H9 (cell line): ENCODE measurements at regions not wholly inside any gene's neighbourhood (a gene's known extent, or its start where the extent isn't known, plus 50 kb on each side); places are given as distances from the start of the nearest gene placed in this dataset.

Experiments used
- DNase-seq: peaks from one replicate; pipeline ENCODE4 v3.0.0-alpha.2; 2017
- H2AFZ ChIP-seq: one replicate; pipeline ENCODE4 v1.6.1; 2013; ENCODE audit warnings: mild to moderate bottlenecking, low read length, control low read depth, moderate library complexity
- H2AK5ac ChIP-seq: 2 replicates; pipeline ENCODE4 v1.6.1; 2013; ENCODE audit warnings: low read length, control low read depth, mixed read lengths; ENCODE audit not compliant: insufficient read length
- H2BK120ac ChIP-seq: one replicate; pipeline ENCODE4 v1.6.1; 2013; ENCODE audit warnings: low read depth, mild to moderate bottlenecking, low read length, control low read depth, inconsistent platforms; ENCODE audit not compliant: poor library complexity, severe bottlenecking
- H2BK12ac ChIP-seq: 2 replicates; pipeline ENCODE4 v1.6.1; 2013; ENCODE audit warnings: low read length, control low read depth, mixed read lengths, low read depth; ENCODE audit not compliant: insufficient read length
- H2BK15ac ChIP-seq: 2 replicates; pipeline ENCODE4 v1.6.1; 2013; ENCODE audit warnings: low read depth, low read length, control low read depth
- H2BK20ac ChIP-seq: one replicate; pipeline ENCODE4 v1.6.1; 2013; ENCODE audit warnings: low read depth, mild to moderate bottlenecking, low read length, control low read depth, inconsistent platforms; ENCODE audit not compliant: poor library complexity, severe bottlenecking
- H2BK5ac ChIP-seq: 2 replicates; pipeline ENCODE4 v1.6.1; 2013; ENCODE audit warnings: low read length, control low read depth, mixed read lengths; ENCODE audit not compliant: insufficient read length
- H3K14ac ChIP-seq: 2 replicates; pipeline ENCODE4 v1.6.1; 2013; ENCODE audit warnings: low read length, control low read depth; ENCODE audit not compliant: insufficient read depth
- H3K18ac ChIP-seq: 2 replicates; pipeline ENCODE4 v1.6.1; 2013; ENCODE audit warnings: low read depth, mild to moderate bottlenecking, mixed read lengths, low read length, control low read depth; ENCODE audit not compliant: insufficient read length
- H3K23ac ChIP-seq: 2 replicates; pipeline ENCODE4 v1.6.1; 2013; ENCODE audit warnings: low read length, control low read depth, mixed read lengths, low read depth; ENCODE audit not compliant: insufficient read length
- H3K23me2 ChIP-seq: 2 replicates; pipeline ENCODE4 v1.6.1; 2013; ENCODE audit warnings: low read depth, mild to moderate bottlenecking, mixed read lengths, low read length, control low read depth; ENCODE audit not compliant: insufficient read length, poor library complexity, severe bottlenecking
- H3K27ac ChIP-seq: 2 replicates; pipeline ENCODE4 v1.5.1; 2013; ENCODE audit warnings: low read length, control low read depth, mixed read lengths, low read depth; ENCODE audit not compliant: insufficient read length
- H3K27me3 ChIP-seq: 2 replicates; pipeline ENCODE4 v1.6.1; 2013; ENCODE audit warnings: low read length, control low read depth, inconsistent platforms; ENCODE audit not compliant: insufficient read depth
- H3K4ac ChIP-seq: 2 replicates; pipeline ENCODE4 v1.6.1; 2013; ENCODE audit warnings: low read depth, mild to moderate bottlenecking, control low read depth, inconsistent platforms, low read length, moderate library complexity
- H3K4me1 ChIP-seq: 2 replicates; pipeline ENCODE4 v1.6.1; 2013; ENCODE audit warnings: low read length, control low read depth, inconsistent platforms; ENCODE audit not compliant: insufficient read depth
- H3K4me2 ChIP-seq: 2 replicates; pipeline ENCODE4 v1.6.1; 2013; ENCODE audit warnings: low read length, control low read depth, mixed read lengths; ENCODE audit not compliant: insufficient read length, insufficient read depth
- H3K56ac ChIP-seq: 2 replicates; pipeline ENCODE4 v1.6.1; 2013; ENCODE audit warnings: low read depth, mild to moderate bottlenecking, mixed read lengths, low read length, control low read depth; ENCODE audit not compliant: insufficient read length
- H3K79me1 ChIP-seq: 2 replicates; pipeline ENCODE4 v1.6.1; 2013; ENCODE audit warnings: low read depth, mild to moderate bottlenecking, moderate library complexity, low read length, control low read depth, inconsistent platforms; ENCODE audit not compliant: insufficient read depth, poor library complexity, severe bottlenecking
- H3K79me2 ChIP-seq: 2 replicates; pipeline ENCODE4 v1.6.1; 2013; ENCODE audit warnings: low read length, control low read depth, inconsistent platforms; ENCODE audit not compliant: insufficient read depth
- H3K9ac ChIP-seq: 2 replicates; pipeline ENCODE4 v1.6.1; 2013; ENCODE audit warnings: low read length, control low read depth, mixed read lengths; ENCODE audit not compliant: insufficient read length; ENCODE audit errors: extremely low read depth
- H3K9me3 ChIP-seq: one replicate; pipeline ENCODE4 v1.6.1; 2013; ENCODE audit warnings: low read depth, low read length, inconsistent platforms; ENCODE audit not compliant: control insufficient read depth
- H3T11ph ChIP-seq: one replicate; pipeline ENCODE4 v1.6.1; 2013; ENCODE audit warnings: mild to moderate bottlenecking, low read length, control low read depth, inconsistent platforms
- H4K20me1 ChIP-seq: one replicate; pipeline ENCODE4 v1.6.1; 2013; ENCODE audit not compliant: control insufficient read depth, insufficient read length, insufficient read depth
- H4K5ac ChIP-seq: 2 replicates; pipeline ENCODE4 v1.6.1; 2013; ENCODE audit warnings: low read depth, mild to moderate bottlenecking, mixed read lengths, low read length, control low read depth; ENCODE audit not compliant: insufficient read length
- H4K8ac ChIP-seq: replicated peaks from 2 replicates; pipeline ENCODE4 v1.6.1; 2013; ENCODE audit warnings: low read length, control low read depth, mixed read lengths, low read depth; ENCODE audit not compliant: insufficient read length
- H4K91ac ChIP-seq: 2 replicates; pipeline ENCODE4 v1.6.1; 2013; ENCODE audit warnings: low read depth, mild to moderate bottlenecking, moderate library complexity, mixed read lengths, low read length, control low read depth; ENCODE audit not compliant: insufficient read length
- H3K27ac Mint-ChIP-seq, 3 experiments: 2 replicates in 2 of 3; 3 replicates in 1 of 3; pipeline ENCODE4 v1.8.0; 2020 to 2021; ENCODE audit warnings: mixed read lengths in 3 of 3, mild to moderate bottlenecking in 1 of 3, moderate library complexity in 1 of 3
- H3K27me3 Mint-ChIP-seq: 2 replicates; pipeline ENCODE4 v1.8.0; 2021; ENCODE audit warnings: low read depth, mild to moderate bottlenecking, moderate library complexity, mixed read lengths
- H3K36me3 Mint-ChIP-seq, 3 experiments: 2 replicates in 2 of 3; 3 replicates in 1 of 3; pipeline ENCODE4 v1.8.0; 2020 to 2021; ENCODE audit warnings: low read depth in 3 of 3, mixed read lengths in 3 of 3; ENCODE audit not compliant: insufficient read depth in 1 of 3
- H3K4me1 Mint-ChIP-seq, 2 experiments: 2 replicates each; pipeline ENCODE4 v1.8.0; 2020; ENCODE audit warnings: mixed read lengths in 2 of 2
- H3K4me3 Mint-ChIP-seq, 2 experiments: 2 replicates in 1 of 2; 3 replicates in 1 of 2; pipeline ENCODE4 v1.8.0; 2020 to 2021; ENCODE audit warnings: mild to moderate bottlenecking in 2 of 2, mixed read lengths in 2 of 2, moderate library complexity in 1 of 2
- H3K9me3 Mint-ChIP-seq, 2 experiments: 2 replicates in 1 of 2; 3 replicates in 1 of 2; pipeline ENCODE4 v1.8.0; 2020; ENCODE audit warnings: mild to moderate bottlenecking in 2 of 2, mixed read lengths in 2 of 2, moderate library complexity in 1 of 2
- WGBS: extraction: QIAGEN DNeasy Blood & Tissue Kit; methylation state at CpG from one replicate; pipeline ENCODE4 v1.1.7; 2013; ENCODE audit warnings: missing lambda C conversion rate, low lambda C conversion rate, mixed read lengths; ENCODE audit not compliant: insufficient read length; ENCODE audit errors: extremely low coverage; 5-methylcytosine and 5-hydroxymethylcytosine counted together
- TF ChIP-seq, protein P1 (sequence below): fragments of 200-600 bp; sonication (generic); conservative IDR thresholded peaks from 3 replicates; pipeline ENCODE4 v1.8.0; 2021; ENCODE audit warnings: antibody characterized with exemption, mild to moderate bottlenecking

GRCh38 chr6:76451926-76452709 lies 379.7 kb upstream of the IMPG1 start:
- H3K36me3 Mint-ChIP-seq = no peaks in the 10 kb centered on the region
- Histone ChIP-seq H2BK20ac (no peak overlapping the region), H2BK5ac (no peak overlapping the region), H4K20me1 (no peaks in the 10 kb centered on the region), H4K5ac (no peak overlapping the region), H3K27me3 (no peaks in the 10 kb centered on the region), H2BK12ac (no peak overlapping the region), H2AFZ (no peak overlapping the region), H3K56ac (no peak overlapping the region), H3K23ac (no peak overlapping the region), H3K14ac (no peak overlapping the region), H2AK5ac (no peak overlapping the region), H2BK15ac (no peak overlapping the region), H3K79me2 (no peaks in the 10 kb centered on the region), H3K23me2 (no peaks in the 10 kb centered on the region), H3K4me2 (no peak overlapping the region), H3K27ac (no peak overlapping the region), H3K4me1 (no peaks in the 10 kb centered on the region), H3K79me1 (no peaks in the 10 kb centered on the region), H4K8ac (no peak overlapping the region), H4K91ac (no peak overlapping the region), H2BK120ac (no peak overlapping the region), H3K9me3 (no peaks in the 10 kb centered on the region), H3T11ph (no peak overlapping the region), H3K9ac (no peak overlapping the region), H3K4ac (no peak overlapping the region), H3K18ac (no peak overlapping the region)
- no peaks in the 10 kb centered on the region for H3K27me3 Mint-ChIP-seq
- H3K27ac Mint-ChIP-seq = no peak overlapping the region
- TF ChIP-seq, protein P1, sequence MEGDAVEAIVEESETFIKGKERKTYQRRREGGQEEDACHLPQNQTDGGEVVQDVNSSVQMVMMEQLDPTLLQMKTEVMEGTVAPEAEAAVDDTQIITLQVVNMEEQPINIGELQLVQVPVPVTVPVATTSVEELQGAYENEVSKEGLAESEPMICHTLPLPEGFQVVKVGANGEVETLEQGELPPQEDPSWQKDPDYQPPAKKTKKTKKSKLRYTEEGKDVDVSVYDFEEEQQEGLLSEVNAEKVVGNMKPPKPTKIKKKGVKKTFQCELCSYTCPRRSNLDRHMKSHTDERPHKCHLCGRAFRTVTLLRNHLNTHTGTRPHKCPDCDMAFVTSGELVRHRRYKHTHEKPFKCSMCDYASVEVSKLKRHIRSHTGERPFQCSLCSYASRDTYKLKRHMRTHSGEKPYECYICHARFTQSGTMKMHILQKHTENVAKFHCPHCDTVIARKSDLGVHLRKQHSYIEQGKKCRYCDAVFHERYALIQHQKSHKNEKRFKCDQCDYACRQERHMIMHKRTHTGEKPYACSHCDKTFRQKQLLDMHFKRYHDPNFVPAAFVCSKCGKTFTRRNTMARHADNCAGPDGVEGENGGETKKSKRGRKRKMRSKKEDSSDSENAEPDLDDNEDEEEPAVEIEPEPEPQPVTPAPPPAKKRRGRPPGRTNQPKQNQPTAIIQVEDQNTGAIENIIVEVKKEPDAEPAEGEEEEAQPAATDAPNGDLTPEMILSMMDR = no peak
- WGBS = no CpG with 5 or more reads among the region's 20 CpGs
- H3K4me1 Mint-ChIP-seq = peaks cover 7% of the 10 kb centered on the region in 2 experiments
- H3K9me3 Mint-ChIP-seq = no peaks in the 10 kb centered on the region
- no peak overlapping the region for H3K4me3 Mint-ChIP-seq
- DNase-seq = no peak
